Adrenal gland (tissue), 5 donors: ENCODE measurements at regions not wholly inside any gene's neighbourhood (a gene's known extent, or its start where the extent isn't known, plus 50 kb on each side); places are given as distances from the start of the nearest gene placed in this dataset.

ENCODE experiments used
- CTCF ChIP-seq, 6 experiments: fragments of 450-650 bp in 4 of 6; fragments of 200-600 bp in 2 of 6; sonication (generic) in 1 of 6; IDR thresholded peaks; 1 replicate in 5 of 6; 2 replicates in 1 of 6; pipeline versions ENCODE4 v1.5.1 to v1.8.0; 2016 to 2021; ENCODE audit warnings: antibody characterized with exemption in 6 of 6, mild to moderate bottlenecking in 2 of 6, moderate library complexity in 1 of 6
- POLR2A ChIP-seq, 2 donors: fragments of 450-650 bp; IDR thresholded peaks; one replicate each; pipeline ENCODE4 v1.6.1; 2017; ENCODE audit warnings: antibody characterized with exemption in 2 of 2, mild to moderate bottlenecking in 2 of 2, moderate library complexity in 1 of 2
- donor health status: DM: no; HTN: no; CAD: no.

GRCh38 chr10:70963271-70963670 lies 74.9 kb upstream of the PCBD1 start:
- TF ChIP-seq CTCF (IDR thresholded peaks at IDR 0.05) (no peak), POLR2A (IDR thresholded peaks at IDR 0.05) (no peak)
